GM12873 (cell line): ENCODE measurements at regions not wholly inside any gene's neighbourhood (a gene's known extent, or its start where the extent isn't known, plus 50 kb on each side); places are given as distances from the start of the nearest gene placed in this dataset.

Source experiments
- TF ChIP-seq, protein P1 (sequence below): IDR thresholded peaks from 2 replicates; pipeline ENCODE4 v1.5.1; 2012; ENCODE audit warnings: low read depth, mild to moderate bottlenecking, moderate library complexity, low read length, control low read depth; ENCODE audit not compliant: insufficient read depth; ENCODE audit errors: missing control alignments

GRCh38 chr13:24074678-24075077 is 85.8 kb upstream of the SPATA13 start:
- TF ChIP-seq, protein P1, sequence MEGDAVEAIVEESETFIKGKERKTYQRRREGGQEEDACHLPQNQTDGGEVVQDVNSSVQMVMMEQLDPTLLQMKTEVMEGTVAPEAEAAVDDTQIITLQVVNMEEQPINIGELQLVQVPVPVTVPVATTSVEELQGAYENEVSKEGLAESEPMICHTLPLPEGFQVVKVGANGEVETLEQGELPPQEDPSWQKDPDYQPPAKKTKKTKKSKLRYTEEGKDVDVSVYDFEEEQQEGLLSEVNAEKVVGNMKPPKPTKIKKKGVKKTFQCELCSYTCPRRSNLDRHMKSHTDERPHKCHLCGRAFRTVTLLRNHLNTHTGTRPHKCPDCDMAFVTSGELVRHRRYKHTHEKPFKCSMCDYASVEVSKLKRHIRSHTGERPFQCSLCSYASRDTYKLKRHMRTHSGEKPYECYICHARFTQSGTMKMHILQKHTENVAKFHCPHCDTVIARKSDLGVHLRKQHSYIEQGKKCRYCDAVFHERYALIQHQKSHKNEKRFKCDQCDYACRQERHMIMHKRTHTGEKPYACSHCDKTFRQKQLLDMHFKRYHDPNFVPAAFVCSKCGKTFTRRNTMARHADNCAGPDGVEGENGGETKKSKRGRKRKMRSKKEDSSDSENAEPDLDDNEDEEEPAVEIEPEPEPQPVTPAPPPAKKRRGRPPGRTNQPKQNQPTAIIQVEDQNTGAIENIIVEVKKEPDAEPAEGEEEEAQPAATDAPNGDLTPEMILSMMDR, result no peak

- TF ChIP-seq, protein P1, result no peak
These were observed 85.2 kb upstream of the SPATA13 start for GRCh38 chr13:24075137-24075975.

DNA sequence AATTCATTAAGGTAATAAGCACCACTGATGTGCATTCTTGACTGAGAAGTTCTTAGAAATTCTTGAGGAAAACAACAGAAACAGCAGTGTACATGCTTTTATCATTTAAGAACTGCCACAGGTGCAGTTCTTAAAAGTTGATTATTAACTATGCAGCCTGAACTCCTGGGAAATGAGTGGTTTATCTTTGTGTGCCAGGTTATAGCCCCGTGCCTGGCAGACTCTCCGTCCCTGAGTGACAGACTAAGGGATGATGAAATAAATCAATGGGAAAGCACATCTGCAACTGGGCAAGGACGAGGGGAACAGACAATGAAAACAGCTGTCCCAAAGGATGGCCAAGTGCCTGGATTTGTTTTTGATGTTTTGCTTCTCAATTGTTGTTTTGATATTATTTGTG is 84.4 kb upstream of the SPATA13 start:
- TF ChIP-seq, protein P1, result no peak

DNA sequence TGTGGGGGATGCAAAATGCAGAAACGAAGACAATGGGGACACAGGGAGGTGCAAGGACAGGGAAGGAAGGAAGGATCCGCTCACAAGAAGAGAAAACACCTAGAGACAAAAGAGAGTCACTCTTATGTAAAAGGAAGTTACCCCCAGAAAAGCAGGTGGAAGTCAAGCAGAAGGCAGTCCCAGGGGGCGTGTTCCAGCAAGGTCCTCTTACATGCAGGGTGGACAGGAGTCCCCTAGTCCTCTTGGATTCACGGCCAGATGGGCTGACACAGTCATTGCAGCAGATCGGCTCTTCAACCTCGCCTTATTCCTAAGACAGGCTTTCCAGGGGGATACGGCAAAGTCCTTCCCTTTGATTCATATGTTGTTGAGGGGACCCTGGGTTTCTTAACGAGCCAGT is 83.9 kb upstream of the SPATA13 start:
- TF ChIP-seq, protein P1, result no peak

GRCh38 chr13:24080134-24080533 is 80.4 kb upstream of the SPATA13 start:
- TF ChIP-seq, protein P1, result no peak

DNA sequence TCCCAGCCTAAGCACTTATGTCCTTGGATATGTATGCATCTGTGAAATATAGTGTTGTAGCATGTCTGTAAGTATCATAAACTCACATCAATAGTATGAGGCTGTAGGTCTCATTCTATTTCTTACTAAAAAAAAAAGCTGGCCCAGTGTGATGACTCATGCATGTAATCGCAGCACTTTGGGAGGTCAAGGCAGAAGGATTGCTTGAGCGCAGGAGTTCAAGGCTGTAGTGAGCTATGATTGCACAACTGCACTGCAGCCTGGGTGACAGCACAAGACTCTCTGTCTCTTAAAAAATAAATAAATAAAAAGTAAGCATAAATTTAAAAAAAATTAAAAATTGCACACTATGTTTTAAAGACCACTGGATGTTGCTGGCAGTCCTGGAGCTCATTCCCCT is 79.1 kb upstream of the SPATA13 start:
- TF ChIP-seq, protein P1, result no peak

GRCh38 chr13:24083141-24083540 is 77.4 kb upstream of the SPATA13 start:
- TF ChIP-seq, protein P1, result no peak
